CD4-positive, alpha-beta memory T cell (primary cell): ENCODE measurements at regions not wholly inside any gene's neighbourhood (a gene's known extent, or its start where the extent isn't known, plus 50 kb on each side); places are given as distances from the start of the nearest gene placed in this dataset.
A peak's percentile ranks its signal among the peaks of the same experiment; 100 is the strongest.

Experiments
- CTCF ChIA-PET: fragments of 350-600 bp; sonication (Branson Sonifier 250); formaldehyde crosslinking; loops from one replicate; lab custom pipeline; 2021; ENCODE audit warnings: inconsistent platforms; ENCODE audit not compliant: partially characterized antibody; lab: Charles Lee
- POLR2A ChIA-PET: fragments of 350-600 bp; sonication (Branson Sonifier 250); formaldehyde crosslinking; loops from one replicate; lab custom pipeline; 2021; ENCODE audit not compliant: partially characterized antibody; lab: Charles Lee
- DNase-seq, 5 donors: peaks; one replicate each; pipeline versions ENCODE4 v3.0.0 to v3.0.0-alpha.2; 2020 to 2022; ENCODE audit warnings: mixed read lengths in 1 of 5
- H3K27ac ChIP-seq: one replicate; pipeline ENCODE4 v1.7.0; 2013; ENCODE audit warnings: low read depth, low read length
- H3K27me3 ChIP-seq: 2 replicates; pipeline ENCODE4 v1.7.0; 2013; ENCODE audit warnings: mild to moderate bottlenecking, low read length, moderate library complexity; ENCODE audit not compliant: insufficient read depth
- H3K36me3 ChIP-seq: 2 replicates; pipeline ENCODE4 v1.7.0; 2013; ENCODE audit warnings: mild to moderate bottlenecking, low read length, moderate library complexity; ENCODE audit not compliant: insufficient read depth
- H3K4me1 ChIP-seq: 2 replicates; pipeline ENCODE4 v1.7.0; 2013; ENCODE audit warnings: mild to moderate bottlenecking, low read length, moderate library complexity; ENCODE audit not compliant: insufficient read depth
- H3K4me3 ChIP-seq, 2 donors: one replicate each; pipeline ENCODE4 v1.7.0; 2013; ENCODE audit warnings: low read length in 2 of 2, mild to moderate bottlenecking in 1 of 2
- H3K9me3 ChIP-seq, 2 donors: one replicate each; pipeline ENCODE4 v1.7.0; 2013; ENCODE audit warnings: low read length in 2 of 2, control low read depth in 1 of 2; ENCODE audit not compliant: control insufficient read depth in 1 of 2
- H3K27ac Mint-ChIP-seq, 7 donors: one replicate each; pipeline ENCODE4 v1.8.0; 2020 to 2021; ENCODE audit warnings: mixed read lengths in 7 of 7, mild to moderate bottlenecking in 6 of 7, inconsistent platforms in 3 of 7, moderate library complexity in 3 of 7
- H3K27me3 Mint-ChIP-seq, 2 donors: one replicate each; pipeline ENCODE4 v1.8.0; 2020 to 2021; ENCODE audit warnings: mixed read lengths in 2 of 2
- H3K36me3 Mint-ChIP-seq, 2 donors: one replicate each; pipeline ENCODE4 v1.8.0; 2020 to 2021; ENCODE audit warnings: mixed read lengths in 2 of 2, inconsistent platforms in 1 of 2, mild to moderate bottlenecking in 1 of 2
- H3K4me1 Mint-ChIP-seq, 4 donors: one replicate each; pipeline ENCODE4 v1.8.0; 2020 to 2021; ENCODE audit warnings: mixed read lengths in 4 of 4, mild to moderate bottlenecking in 1 of 4
- H3K4me3 Mint-ChIP-seq, 8 donors: one replicate each; pipeline ENCODE4 v1.8.0; 2020 to 2021; ENCODE audit warnings: mixed read lengths in 8 of 8, mild to moderate bottlenecking in 7 of 8, moderate library complexity in 6 of 8, inconsistent platforms in 3 of 8
- H3K9me3 Mint-ChIP-seq, 8 donors: one replicate each; pipeline ENCODE4 v1.8.0; 2020 to 2021; ENCODE audit warnings: mixed read lengths in 8 of 8, mild to moderate bottlenecking in 5 of 8, inconsistent platforms in 3 of 8, moderate library complexity in 1 of 8
- intact Hi-C: fragments of 100-400 bp; cut with micrococcal nuclease; formaldehyde crosslinking; loops from one replicate; pipeline ENCODE4 v1.15.1; 2023

DNA sequence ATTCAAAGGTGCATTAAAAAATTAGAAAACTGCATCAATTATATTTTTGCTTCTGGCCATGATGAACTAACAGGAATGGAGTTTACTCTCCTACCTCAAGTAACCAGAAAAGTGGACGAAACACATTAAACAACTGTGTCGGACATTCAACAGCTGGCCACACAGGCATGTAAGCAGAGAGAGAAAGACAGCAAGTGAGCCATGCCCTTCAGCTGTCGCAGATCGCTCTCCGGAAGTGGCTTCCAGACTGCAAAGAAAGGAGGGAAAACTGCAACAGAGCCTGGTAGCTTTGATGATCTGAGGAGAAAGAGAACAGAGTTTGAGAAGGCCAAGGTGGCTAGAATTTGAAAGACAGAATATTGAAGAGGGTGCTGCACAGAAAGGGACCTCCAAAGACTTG is 557.2 kb downstream of the MATN1 start:
- no peak overlapping the region for H3K27ac ChIP-seq
- H3K4me1 ChIP-seq = no peaks in the 10 kb centered on the region
- ChIA-PET CTCF (no interaction called here), POLR2A (no interaction called here)
- H3K27me3 ChIP-seq = no peaks in the 10 kb centered on the region
- Mint-ChIP-seq H3K36me3 (no peaks in the 10 kb centered on the region), H3K9me3 (no peaks in the 10 kb centered on the region), H3K27me3 (peaks cover 6 to 21% of the 10 kb centered on the region in 2 donors), H3K4me3 (no peak overlapping the region), H3K4me1 (no peaks in the 10 kb centered on the region), H3K27ac (no peak overlapping the region)
- H3K4me3 ChIP-seq = no peak overlapping the region
- no peak for DNase-seq
- no peaks in the 10 kb centered on the region for H3K9me3 ChIP-seq
- no peaks in the 10 kb centered on the region for H3K36me3 ChIP-seq
- intact Hi-C loops = no loop called here

- H3K27ac Mint-ChIP-seq = no peak overlapping the region
- H3K4me3 Mint-ChIP-seq = no peak overlapping the region
- CTCF ChIA-PET = no interaction called here
- DNase-seq = no peak
- H3K27me3 Mint-ChIP-seq = peaks cover 10 to 21% of the 10 kb centered on the region in 2 donors
- Histone ChIP-seq H3K27ac (no peak overlapping the region), H3K4me1 (no peaks in the 10 kb centered on the region), H3K9me3 (no peaks in the 10 kb centered on the region), H3K27me3 (no peaks in the 10 kb centered on the region), H3K4me3 (no peak overlapping the region), H3K36me3 (no peaks in the 10 kb centered on the region)
- no peaks in the 10 kb centered on the region for H3K4me1 Mint-ChIP-seq
- intact Hi-C loops = no loop called here
- no peaks in the 10 kb centered on the region for H3K9me3 Mint-ChIP-seq
- POLR2A ChIA-PET = no interaction called here
- no peaks in the 10 kb centered on the region for H3K36me3 Mint-ChIP-seq
These were observed 558.3 kb downstream of the MATN1 start for GRCh38 chr1:30165116-30165515.

GRCh38 chr1:30164693-30165092 is 558.7 kb downstream of the MATN1 start:
- no peaks in the 10 kb centered on the region for H3K9me3 Mint-ChIP-seq
- POLR2A ChIA-PET = no interaction called here
- peaks cover 10 to 21% of the 10 kb centered on the region in 2 donors for H3K27me3 Mint-ChIP-seq
- Histone ChIP-seq H3K4me3 (no peak overlapping the region), H3K27me3 (no peaks in the 10 kb centered on the region), H3K27ac (no peak overlapping the region), H3K36me3 (no peaks in the 10 kb centered on the region), H3K9me3 (no peaks in the 10 kb centered on the region), H3K4me1 (no peaks in the 10 kb centered on the region)
- H3K4me1 Mint-ChIP-seq = no peaks in the 10 kb centered on the region
- intact Hi-C loops = no loop called here
- no peaks in the 10 kb centered on the region for H3K36me3 Mint-ChIP-seq
- H3K4me3 Mint-ChIP-seq = no peak overlapping the region
- CTCF ChIA-PET = no interaction called here
- no peak for DNase-seq
- no peak overlapping the region for H3K27ac Mint-ChIP-seq

- no peaks in the 10 kb centered on the region for H3K9me3 ChIP-seq
- Mint-ChIP-seq H3K4me3 (no peak overlapping the region), H3K27me3 (peaks cover 10 to 24% of the 10 kb centered on the region in 2 donors), H3K36me3 (no peaks in the 10 kb centered on the region), H3K4me1 (no peaks in the 10 kb centered on the region), H3K27ac (no peak overlapping the region), H3K9me3 (no peaks in the 10 kb centered on the region)
- POLR2A ChIA-PET = no interaction called here
- no peaks in the 10 kb centered on the region for H3K27me3 ChIP-seq
- no peak overlapping the region for H3K27ac ChIP-seq
- CTCF ChIA-PET = no interaction called here
- no peak for DNase-seq
- intact Hi-C loops = no loop called here
- no peaks in the 10 kb centered on the region for H3K36me3 ChIP-seq
- H3K4me1 ChIP-seq = no peaks in the 10 kb centered on the region
- no peak overlapping the region for H3K4me3 ChIP-seq
These were observed 560.8 kb downstream of the MATN1 start for GRCh38 chr1:30162565-30162964.

DNA sequence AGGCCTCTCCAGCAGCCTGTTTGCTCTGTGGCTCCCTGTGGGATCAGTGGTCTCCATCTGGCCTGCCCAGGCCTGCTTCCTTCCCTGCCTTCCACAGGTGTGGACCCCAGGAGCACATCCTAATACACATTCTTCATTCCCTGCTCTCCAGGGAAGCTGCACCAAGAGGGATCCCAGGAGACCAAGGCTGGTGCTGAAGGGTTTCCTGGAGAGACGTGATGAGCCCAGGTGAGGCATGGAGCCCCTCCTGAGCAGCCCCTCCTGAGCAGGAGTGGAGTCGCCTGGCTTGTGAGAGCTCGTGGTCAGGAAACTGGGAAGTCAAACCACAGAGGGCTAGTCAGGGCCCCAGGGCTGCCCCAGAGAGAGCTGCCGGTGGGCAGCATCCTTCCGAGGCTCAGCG is 561.4 kb downstream of the MATN1 start:
- peaks cover 10 to 27% of the 10 kb centered on the region in 2 donors for H3K27me3 Mint-ChIP-seq
- intact Hi-C loops = no loop called here

GRCh38 chr1:30160999-30161689 is 562.2 kb downstream of the MATN1 start:
- H3K9me3 Mint-ChIP-seq = peaks cover 0 to 3% (median 0%) of the 10 kb centered on the region in 8 donors
- ChIA-PET POLR2A (no interaction called here), CTCF (no interaction called here)
- DNase-seq = no peak
- Histone ChIP-seq H3K4me1 (no peaks in the 10 kb centered on the region), H3K27ac (no peak overlapping the region), H3K36me3 (no peaks in the 10 kb centered on the region), H3K9me3 (no peaks in the 10 kb centered on the region), H3K27me3 (no peaks in the 10 kb centered on the region), H3K4me3 (no peak overlapping the region)
- peak overlapping the region in 1 of 7 donors; percentile 11 for H3K27ac Mint-ChIP-seq
- intact Hi-C loops = no loop called here
- H3K27me3 Mint-ChIP-seq = peaks cover 14 to 27% of the 10 kb centered on the region in 2 donors
- H3K4me1 Mint-ChIP-seq = no peaks in the 10 kb centered on the region
- no peaks in the 10 kb centered on the region for H3K36me3 Mint-ChIP-seq
- H3K4me3 Mint-ChIP-seq = no peak overlapping the region

More for the DNA sequence above, 561.4 kb downstream of the MATN1 start:
- Histone ChIP-seq H3K4me1 (no peaks in the 10 kb centered on the region), H3K9me3 (no peaks in the 10 kb centered on the region), H3K27ac (no peak overlapping the region), H3K36me3 (no peaks in the 10 kb centered on the region), H3K4me3 (no peak overlapping the region), H3K27me3 (no peaks in the 10 kb centered on the region)
- DNase-seq = no peak
- no peaks in the 10 kb centered on the region for H3K36me3 Mint-ChIP-seq
- no peak overlapping the region for H3K4me3 Mint-ChIP-seq
- no peaks in the 10 kb centered on the region for H3K9me3 Mint-ChIP-seq
- ChIA-PET CTCF (no interaction called here), POLR2A (no interaction called here)
- H3K27ac Mint-ChIP-seq = no peak overlapping the region
- H3K4me1 Mint-ChIP-seq = no peaks in the 10 kb centered on the region

DNA sequence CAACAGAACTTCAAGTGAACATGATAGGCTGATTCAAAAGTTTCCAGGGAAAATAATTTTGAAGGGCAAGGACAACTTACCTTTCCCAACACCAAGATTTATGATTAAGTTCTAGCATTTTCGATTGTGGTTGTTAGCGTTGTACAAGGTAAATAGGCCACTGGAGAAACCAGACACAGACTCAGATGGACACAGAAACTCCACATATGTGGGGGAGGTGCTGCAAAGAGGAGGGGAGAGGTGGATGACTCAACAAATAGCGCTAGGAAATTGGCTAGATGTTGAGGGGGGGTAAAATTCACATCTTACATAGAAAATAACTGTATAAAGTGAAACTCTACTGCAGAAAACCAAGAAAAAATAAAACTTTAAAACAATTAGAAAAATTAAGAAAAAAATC is 564.4 kb downstream of the MATN1 start:
- ChIA-PET POLR2A (no interaction called here), CTCF (no interaction called here)
- DNase-seq = no peak
- H3K4me3 Mint-ChIP-seq = no peak overlapping the region
- no peaks in the 10 kb centered on the region for H3K4me1 ChIP-seq
- H3K9me3 ChIP-seq = no peaks in the 10 kb centered on the region
- intact Hi-C loops = no loop called here
- no peaks in the 10 kb centered on the region for H3K27me3 ChIP-seq
- H3K27ac Mint-ChIP-seq = peak overlapping the region in 1 of 7 donors; percentile 29
- no peak overlapping the region for H3K4me3 ChIP-seq
- H3K4me1 Mint-ChIP-seq = no peaks in the 10 kb centered on the region
- no peaks in the 10 kb centered on the region for H3K36me3 Mint-ChIP-seq
- peaks cover 0 to 8% (median under 1%) of the 10 kb centered on the region in 8 donors for H3K9me3 Mint-ChIP-seq
- H3K36me3 ChIP-seq = no peaks in the 10 kb centered on the region
- peaks cover 14 to 21% of the 10 kb centered on the region in 2 donors for H3K27me3 Mint-ChIP-seq
- no peak overlapping the region for H3K27ac ChIP-seq
